Cardiac septum (tissue), 1 donor: ENCODE measurements at regions not wholly inside any gene's neighbourhood (a gene's known extent, or its start where the extent isn't known, plus 50 kb on each side); places are given as distances from the start of the nearest gene placed in this dataset.
"Not testable (repeated sequence)": the region's sequence is repeated elsewhere in the genome, so short reads cannot be mapped to it uniquely, and the experiment has no call there.

Source experiments
- DNase-seq: peaks from one replicate; pipeline ENCODE4 v3.0.0-alpha.2; 2020; ENCODE audit warnings: low spot score
- intact Hi-C: fragments of 100-400 bp; cut with DNase I; formaldehyde crosslinking; loops from one replicate; pipeline ENCODE4 v1.14.0; 2022
- donor health status: DM: no; HTN: no; CAD: no.

DNA sequence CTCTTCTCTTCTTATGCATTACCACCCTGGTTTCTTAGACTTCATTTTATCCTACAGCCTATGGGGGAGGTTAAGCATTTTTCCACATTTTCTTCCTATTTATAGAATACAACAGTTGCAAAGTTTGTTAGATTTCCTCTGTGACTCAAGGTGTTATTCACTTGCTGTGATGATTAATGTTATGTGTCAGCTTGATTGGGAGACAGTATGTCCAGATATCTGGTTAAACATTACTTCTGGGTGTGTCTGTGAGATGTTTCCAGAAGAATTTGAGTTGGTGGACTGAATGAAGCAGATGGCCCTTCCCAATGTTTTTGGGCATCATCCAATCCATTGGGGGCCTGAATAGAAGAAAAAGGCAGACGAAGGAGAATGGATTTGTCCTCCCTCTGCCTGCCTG is 131.3 kb downstream of the C6orf118 start:
- intact Hi-C loops = no loop called here
- DNase-seq = no peak

DNA sequence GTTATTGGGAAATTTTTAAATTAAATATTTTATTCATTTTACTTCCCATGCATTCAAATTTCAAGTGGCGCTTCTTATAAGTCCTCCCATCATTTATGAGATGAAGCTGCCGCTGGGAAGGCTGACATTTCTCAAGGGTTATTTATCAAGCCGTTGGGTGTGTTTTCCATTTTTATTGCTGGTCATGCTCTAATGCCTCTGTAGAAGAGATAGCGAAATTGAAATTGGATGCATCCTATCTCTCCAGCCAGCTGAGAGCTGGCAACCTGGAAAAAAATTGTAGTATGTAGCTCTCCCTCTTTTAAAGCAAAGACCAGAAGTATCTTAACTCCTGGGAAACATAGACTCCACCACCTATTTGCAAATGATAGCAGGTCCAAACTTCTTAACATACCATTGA is 135.9 kb downstream of the C6orf118 start:
- DNase-seq = no peak
- intact Hi-C loops = no loop called here

DNA sequence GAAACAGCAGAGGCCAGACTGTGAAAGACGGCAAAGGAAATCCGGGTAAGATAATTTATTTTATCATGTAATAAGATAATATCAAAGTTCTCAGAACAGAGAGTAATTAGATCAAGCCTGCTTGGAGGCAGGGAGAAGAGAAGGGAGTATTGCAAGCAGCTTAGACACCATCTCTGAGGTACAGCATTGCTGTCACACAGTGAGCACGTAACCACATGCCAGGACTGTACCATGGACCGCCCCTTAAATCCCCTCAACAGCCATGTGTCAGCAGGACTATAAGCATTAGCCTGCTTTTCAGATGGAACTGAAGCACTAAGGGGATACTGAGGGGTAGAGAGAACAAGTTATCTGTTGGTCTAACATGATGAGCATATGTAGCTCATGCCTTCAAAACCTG is 141.5 kb downstream of the C6orf118 start:
- intact Hi-C loops = no loop called here

DNA sequence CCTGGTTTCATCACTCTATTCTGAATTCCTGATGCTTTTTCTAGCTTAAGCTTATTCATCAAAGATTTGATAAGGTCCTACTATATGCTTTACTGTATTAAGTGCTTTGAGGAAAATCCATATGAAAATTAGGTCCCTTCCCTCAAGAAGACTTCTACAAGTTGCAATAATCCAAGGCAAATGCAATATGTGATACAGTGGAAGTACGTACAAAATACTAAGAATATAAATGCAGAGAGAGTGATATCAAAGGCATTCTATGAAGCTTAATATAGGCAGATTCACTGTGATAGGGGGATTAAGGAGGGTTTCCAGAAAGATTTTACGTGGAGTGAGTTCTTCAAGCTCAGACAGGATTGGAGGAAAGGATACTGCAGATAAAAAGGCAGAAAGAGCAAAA is 142.1 kb downstream of the C6orf118 start:
- intact Hi-C loops = no loop called here
- DNase-seq = no peak

More for the DNA sequence above, 141.5 kb downstream of the C6orf118 start:
- DNase-seq = no peak

DNA sequence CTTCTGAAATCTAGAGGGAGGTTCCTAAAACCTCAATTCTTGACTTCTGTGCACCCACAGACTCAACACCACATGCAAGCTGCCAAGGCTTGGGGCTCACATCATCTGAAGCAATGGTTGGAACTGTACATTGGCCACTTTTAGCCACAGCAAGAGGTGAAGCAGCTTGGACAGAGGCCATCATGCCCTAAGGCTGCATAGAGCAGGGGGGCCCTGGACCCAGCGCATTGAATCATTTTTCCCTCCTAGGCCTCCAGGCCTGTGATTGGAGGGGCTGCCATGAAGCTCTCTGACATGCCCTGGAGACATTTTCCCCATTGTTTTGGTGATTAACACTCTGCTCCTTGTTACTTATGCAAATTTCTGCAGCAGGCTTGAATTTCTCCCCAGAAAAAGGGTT is 145.9 kb downstream of the C6orf118 start:
- no peak for DNase-seq
- intact Hi-C loops = no loop called here

DNA sequence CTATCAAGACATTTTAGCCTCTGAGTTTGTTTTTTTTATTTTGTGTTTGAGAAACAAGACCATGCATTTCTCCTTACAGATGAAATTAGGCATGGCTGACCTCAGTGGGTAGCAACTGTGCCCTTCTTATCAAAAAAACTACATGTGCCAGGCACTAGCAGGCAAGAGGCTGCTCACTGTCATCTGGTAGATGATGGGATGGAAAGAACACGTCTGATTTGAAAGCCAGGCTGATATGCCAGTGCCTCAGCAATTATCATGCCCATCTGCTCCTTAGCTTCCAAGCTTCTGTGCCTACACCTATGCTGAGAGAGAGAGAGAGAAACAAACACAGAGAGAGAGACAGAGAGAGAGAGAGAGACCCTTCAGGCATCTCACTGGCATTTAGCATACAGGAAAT is 149.9 kb downstream of the C6orf118 start:
- intact Hi-C loops = no loop called here
- DNase-seq = no peak

- intact Hi-C loops = no loop called here
- DNase-seq = no peak
These were observed 162.9 kb downstream of the C6orf118 start for GRCh38 chr6:165146456-165146855.

GRCh38 chr6:165135889-165136288 is 173.5 kb downstream of the C6orf118 start:
- intact Hi-C loops = no loop called here
- no peak for DNase-seq

GRCh38 chr6:165129086-165129485 is 180.3 kb downstream of the C6orf118 start:
- intact Hi-C loops = no loop called here
- no peak for DNase-seq

DNA sequence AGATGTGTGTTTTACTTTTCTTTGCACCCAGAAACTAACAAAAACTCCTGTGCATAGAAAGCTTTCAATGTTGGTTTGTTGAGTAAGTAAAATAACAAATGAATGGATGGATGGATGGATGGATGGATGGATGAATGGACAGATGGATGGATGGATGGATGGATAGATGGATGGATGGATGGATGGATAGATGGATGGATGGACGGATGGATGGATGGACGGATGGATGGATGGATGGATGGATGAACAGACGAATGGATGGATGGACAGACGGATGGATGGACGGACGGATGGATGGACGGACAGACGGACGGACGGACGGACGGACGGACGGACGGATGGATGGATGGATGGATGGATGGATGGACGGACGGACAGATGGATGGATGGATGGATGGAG is 181.7 kb downstream of the C6orf118 start:
- intact Hi-C loops, DNase-seq: not testable (repeated sequence)

DNA sequence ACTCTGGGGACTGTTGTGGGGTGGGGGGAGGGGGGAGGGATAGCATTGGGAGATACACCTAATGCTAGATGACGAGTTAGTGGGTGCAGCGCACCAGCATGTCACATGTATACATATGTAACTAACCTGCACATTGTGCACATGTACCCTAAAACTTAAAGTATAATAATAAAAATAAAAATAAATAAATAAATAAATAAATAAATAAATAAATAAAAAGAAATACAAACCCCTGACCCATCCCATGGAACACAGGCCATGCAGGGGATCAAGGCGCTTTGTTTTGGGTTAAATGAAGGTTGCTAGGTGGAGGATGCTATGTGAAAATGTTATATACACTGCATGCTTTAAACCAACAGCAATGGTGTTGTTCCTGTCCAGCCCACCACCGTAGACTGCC is 184.7 kb downstream of the C6orf118 start:
- intact Hi-C loops, DNase-seq: not testable (repeated sequence)

DNA sequence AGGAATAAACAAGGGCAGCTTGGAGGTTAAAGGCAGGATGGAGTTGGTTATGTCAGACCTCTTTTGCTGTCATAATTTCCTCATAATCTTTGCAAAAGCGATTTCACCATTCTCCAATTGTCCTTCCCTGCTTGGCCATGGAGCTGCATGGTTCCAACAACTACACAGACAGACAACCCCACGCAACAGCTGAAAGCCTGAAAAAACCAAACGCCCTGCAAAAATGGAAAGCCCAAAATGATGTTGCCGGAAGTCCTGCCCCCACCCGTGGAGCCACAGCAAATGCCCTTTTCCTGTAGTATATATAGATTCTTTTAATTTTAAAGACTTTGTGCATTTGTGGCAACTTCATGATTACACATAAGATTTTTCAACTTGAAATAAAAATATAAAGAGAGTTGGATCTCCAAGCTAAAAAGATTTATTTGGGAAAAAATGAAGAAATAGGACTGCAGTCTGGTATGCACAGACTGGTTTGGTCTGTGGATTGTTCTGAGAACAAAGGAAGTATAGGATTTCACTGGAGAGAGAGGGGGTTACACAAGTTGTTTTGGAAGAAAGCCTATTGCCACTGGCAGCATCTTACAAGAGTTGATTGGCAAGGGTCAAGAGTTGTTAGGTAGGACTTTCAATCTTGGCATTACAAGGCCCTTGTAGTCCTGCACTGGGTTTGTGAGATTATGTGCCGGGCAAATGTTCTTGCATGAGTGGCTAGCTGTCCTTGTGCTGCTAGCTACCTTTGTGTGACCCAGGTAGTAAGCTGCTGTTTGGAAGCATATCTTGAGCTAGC is 190.0 kb downstream of the C6orf118 start:
- intact Hi-C loops = no loop called here
- DNase-seq = no peak

- intact Hi-C loops = no loop called here
- no peak for DNase-seq
These were observed 190.7 kb downstream of the C6orf118 start for GRCh38 chr6:165118736-165119135.

DNA sequence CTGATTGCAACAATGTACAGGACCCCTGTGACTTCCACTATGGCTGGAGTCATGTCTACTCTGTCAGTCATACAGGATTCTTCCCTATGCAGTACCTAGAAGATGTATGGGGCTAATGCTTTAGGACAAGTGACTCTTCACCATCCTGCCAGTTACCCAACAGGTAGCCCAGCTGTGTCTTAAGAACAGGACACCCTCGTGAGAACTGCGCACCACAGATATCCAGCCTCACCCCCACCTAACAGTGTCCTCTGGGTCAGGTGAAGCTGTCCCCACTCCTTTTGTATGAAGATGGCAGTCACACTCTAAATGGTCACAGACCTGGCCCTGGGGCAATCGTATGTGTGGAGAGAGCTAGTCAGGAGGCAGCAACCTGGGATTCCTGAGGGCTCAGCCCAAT is 191.6 kb downstream of the C6orf118 start:
- no peak for DNase-seq
- intact Hi-C loops = no loop called here

- intact Hi-C loops = no loop called here
- DNase-seq = no peak
These were observed 192.3 kb downstream of the C6orf118 start for GRCh38 chr6:165117121-165117520.

GRCh38 chr6:165110860-165111259 is 198.5 kb downstream of the C6orf118 start:
- intact Hi-C loops = no loop called here
- no peak for DNase-seq

- DNase-seq = no peak
- intact Hi-C loops = no loop called here
These were observed 200.4 kb downstream of the C6orf118 start for GRCh38 chr6:165109011-165109410.

GRCh38 chr6:165106261-165106660 is 203.1 kb downstream of the C6orf118 start:
- no peak for DNase-seq
- intact Hi-C loops = no loop called here

DNA sequence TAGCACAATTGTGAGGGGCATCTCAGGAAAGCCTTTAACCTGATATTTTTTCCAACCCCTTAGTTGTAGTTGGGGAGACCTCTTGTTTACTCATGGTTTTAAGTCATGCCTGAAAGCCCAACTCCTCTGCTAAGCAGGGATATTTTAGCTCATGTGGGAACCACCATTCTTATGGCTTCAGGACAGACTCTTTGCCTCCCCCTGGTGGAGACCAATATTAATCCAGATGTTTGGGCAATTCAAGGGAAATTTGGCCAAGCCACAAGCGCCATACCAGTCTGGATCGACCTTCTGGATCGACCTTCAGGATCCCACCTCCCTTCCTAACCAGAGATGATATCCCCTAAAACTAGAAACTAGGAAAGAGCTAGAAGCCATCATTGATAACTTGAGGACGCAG is 211.2 kb downstream of the C6orf118 start:
- no peak for DNase-seq
- intact Hi-C loops = no loop called here

DNA sequence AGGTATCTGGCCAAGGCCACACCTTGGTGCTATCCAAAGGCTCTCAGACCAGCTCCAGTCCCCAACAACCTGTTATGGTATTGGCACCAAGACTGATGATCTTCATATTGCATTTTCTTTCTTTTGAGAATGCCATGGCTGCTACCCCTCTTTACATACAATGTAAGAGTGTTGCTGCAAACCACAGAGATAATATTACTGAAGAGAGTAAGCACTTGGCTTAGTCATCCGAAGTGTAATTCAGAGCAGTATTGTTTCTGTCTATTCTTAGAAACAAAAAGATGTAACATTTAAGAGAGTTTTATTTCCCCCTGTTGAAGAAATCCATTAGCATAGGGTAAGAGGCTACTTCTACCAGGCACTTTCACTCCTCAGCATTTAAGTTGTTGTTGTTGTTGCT is 212.5 kb downstream of the C6orf118 start:
- intact Hi-C loops = no loop called here
- DNase-seq = no peak

- intact Hi-C loops = no loop called here
- DNase-seq = no peak
These were observed 213.2 kb downstream of the C6orf118 start for GRCh38 chr6:165096209-165096608.
